AG10803 (cell line): ENCODE measurements at regions not wholly inside any gene's neighbourhood (a gene's known extent, or its start where the extent isn't known, plus 50 kb on each side); places are given as distances from the start of the nearest gene placed in this dataset.
A peak's percentile ranks its signal among the peaks of the same experiment; 100 is the strongest.

Experiments used
- DNase-seq: peaks from one replicate; pipeline ENCODE4 v3.0.0; 2010; ENCODE audit warnings: low read depth
- H3K4me3 ChIP-seq: 2 replicates; pipeline ENCODE4 v1.5.1; 2011; ENCODE audit warnings: mild to moderate bottlenecking, low read length, control low read depth
- CTCF ChIP-seq: conservative IDR thresholded peaks from 2 replicates; pipeline ENCODE4 v1.5.1; 2011; ENCODE audit warnings: mild to moderate bottlenecking, low read length, control low read depth, inconsistent platforms

DNA sequence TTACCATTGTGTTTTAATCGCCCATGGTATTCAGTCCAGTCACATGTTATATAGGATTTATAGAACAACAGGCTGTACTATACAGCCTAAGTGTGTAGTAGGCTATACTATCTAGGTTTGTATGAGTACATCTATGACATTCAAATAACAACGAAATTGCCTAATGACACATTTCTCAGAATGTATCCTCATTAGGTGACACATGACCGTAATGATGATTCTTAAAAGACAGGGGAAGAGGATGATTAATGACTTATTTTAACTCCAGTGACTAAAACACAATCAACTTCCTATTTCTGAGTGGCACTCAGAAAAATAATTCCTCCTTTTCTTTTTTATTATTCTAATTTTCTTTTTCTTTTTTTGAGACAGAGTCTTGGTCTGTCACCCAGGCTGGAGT lies 63.0 kb upstream of the ACSL3 start:
- DNase-seq = no peak
- H3K4me3 ChIP-seq = no peak overlapping the region
- TF ChIP-seq CTCF = no peak

- no peak for DNase-seq
- no peak overlapping the region for H3K4me3 ChIP-seq
- no peak for TF ChIP-seq CTCF
Observed at GRCh38 chr2:222798528-222798927, 62.3 kb upstream of the ACSL3 start.

DNA sequence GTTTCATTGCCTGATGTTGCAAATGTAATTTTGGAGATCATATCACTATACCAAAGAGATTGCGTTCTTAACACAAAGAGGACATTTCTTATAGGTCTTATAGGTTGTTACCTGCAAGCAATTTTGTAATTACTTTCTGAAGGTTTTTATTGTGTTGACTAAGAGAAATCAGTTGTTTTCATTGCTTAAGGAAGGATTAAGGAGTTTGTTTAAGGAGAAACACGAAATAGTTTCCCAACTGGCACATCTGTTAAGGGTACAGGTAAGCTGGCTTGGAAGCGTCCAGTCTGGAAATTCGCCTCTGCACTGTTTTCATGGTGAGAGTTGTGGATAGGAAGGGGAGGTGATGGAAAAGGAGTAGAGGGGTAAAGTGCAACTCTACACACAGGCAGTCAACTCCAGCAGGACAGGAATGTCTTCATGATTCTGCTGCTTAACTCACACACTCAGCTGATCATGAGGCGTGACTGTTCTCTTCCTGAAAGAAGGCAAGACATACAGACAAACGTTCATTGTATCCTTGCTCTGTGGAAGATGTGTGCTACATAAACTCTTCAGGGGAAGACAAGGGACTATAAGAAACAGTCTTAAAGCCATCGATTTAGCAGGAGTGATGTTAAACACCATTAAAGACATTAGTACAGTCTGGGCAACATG lies 61.4 kb upstream of the ACSL3 start:
- no peak for TF ChIP-seq CTCF
- H3K4me3 ChIP-seq = no peak overlapping the region
- no peak for DNase-seq

DNA sequence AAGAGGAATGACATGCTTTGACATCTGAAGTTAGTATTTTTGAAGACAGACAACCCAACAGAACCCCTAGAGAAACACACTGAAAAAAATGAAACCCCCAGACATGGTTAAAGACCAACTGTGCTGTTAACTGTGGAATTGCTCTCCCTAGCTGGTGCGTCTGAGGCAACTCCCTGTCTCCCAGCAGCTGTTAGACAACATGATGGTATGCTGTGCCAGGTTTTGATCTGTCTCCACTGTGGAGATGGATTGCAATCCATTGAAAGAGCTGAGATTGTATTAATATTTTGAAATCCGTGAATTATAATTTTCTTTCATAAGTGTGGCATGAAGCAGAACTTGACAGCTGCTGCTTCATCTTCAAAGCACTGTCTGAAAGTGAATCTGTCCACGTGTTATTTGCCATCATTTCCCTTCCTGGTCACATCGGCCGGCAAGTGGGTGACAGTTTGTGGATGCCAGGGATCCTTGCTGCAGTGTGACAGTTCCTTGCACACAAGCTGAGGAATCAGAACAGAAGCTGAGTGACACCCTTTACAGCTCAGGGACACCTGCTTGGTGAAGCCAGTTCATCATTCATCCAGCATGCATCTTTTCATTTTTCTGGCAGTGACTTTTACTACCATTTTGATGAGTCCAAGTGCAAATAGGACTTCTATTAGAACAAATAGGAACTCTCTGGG lies 58.2 kb upstream of the ACSL3 start:
- no peak for DNase-seq
- H3K4me3 ChIP-seq = no peak overlapping the region
- TF ChIP-seq CTCF = no peak

DNA sequence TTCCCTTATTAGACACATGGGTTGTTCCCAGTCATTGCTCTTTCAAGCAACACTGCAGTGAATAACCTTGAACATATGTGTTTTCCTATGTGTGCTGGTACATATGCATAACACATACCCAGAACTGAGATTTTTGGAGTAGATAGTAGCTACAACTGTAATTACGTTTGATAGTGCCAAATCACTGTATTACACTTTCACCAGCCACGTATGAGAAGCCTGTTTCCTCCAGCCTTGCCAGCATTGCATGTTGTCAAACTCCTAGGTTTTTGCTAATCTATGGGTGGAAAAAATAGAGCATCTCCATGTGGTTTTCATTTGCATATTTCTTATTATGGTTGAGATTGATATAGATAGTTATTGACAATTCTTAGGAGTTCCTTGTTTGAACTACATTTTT lies 56.5 kb upstream of the ACSL3 start:
- no peak overlapping the region for H3K4me3 ChIP-seq
- TF ChIP-seq CTCF = no peak
- no peak for DNase-seq

DNA sequence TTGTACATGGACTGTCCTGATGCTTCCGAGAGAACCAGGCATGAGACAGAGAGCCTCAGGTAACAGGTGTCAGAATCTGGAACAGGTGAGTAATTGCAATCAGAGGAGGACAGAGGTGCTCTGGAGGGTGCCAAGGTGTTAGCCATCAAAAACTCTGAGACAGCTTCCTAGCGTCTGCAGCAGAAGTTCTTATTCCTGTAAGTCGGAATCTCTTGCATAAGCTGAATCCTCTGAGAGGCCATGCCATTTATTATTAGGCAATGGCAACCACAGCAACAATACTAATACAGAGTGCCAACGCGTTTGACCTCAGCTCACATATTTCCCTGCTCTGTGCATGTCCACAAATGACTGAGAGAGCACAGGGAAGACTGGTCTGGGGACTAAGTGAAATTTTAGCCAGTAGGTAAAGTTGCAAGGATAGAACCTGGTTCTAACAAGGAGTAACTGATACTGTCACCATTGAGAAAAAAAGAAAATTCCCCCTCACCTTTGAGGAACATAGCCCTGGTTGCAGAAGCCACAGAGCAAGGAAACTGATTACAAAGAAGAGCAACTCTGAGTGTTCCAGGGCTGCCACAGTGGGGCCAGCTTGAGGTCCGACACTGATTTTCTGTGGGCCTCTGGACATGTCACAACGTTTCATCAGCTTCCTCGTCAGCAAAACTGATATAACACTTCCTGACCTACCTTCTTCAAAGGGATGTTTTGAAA lies 55.1 kb upstream of the ACSL3 start:
- no peak overlapping the region for H3K4me3 ChIP-seq
- no peak for TF ChIP-seq CTCF
- DNase-seq = peak; percentile 38
